Brain microvascular endothelial cell (primary cell): ENCODE measurements at regions not wholly inside any gene's neighbourhood (a gene's known extent, or its start where the extent isn't known, plus 50 kb on each side); places are given as distances from the start of the nearest gene placed in this dataset.

Experiments used
- DNase-seq: peaks from one replicate; pipeline ENCODE4 v3.0.0-alpha.2; 2020
- H3K27ac ChIP-seq: fragments of 250-450 bp; sonication (Bioruptor Pico); 2 replicates; pipeline ENCODE4 v1.5.1; 2020; ENCODE audit warnings: mild to moderate bottlenecking, moderate library complexity
- H3K27me3 ChIP-seq: fragments of 250-450 bp; sonication (Bioruptor Pico); replicated peaks from 2 replicates; pipeline ENCODE4 v1.5.1; 2020; ENCODE audit warnings: mild to moderate bottlenecking
- H3K36me3 ChIP-seq: fragments of 250-450 bp; sonication (Bioruptor Pico); replicated peaks from 2 replicates; pipeline ENCODE4 v1.5.1; 2020; ENCODE audit warnings: mild to moderate bottlenecking
- H3K4me3 ChIP-seq: 2 replicates; pipeline ENCODE4 v1.5.1; 2011; ENCODE audit warnings: low read depth, mild to moderate bottlenecking, control low read depth, low read length, moderate library complexity
- CTCF ChIP-seq: IDR thresholded peaks from 2 replicates; pipeline ENCODE4 v1.5.1; 2011; ENCODE audit warnings: low read depth, mild to moderate bottlenecking, moderate library complexity, low read length, control low read depth, inconsistent platforms; ENCODE audit errors: missing control alignments
- in situ Hi-C: cut with HindIII; loops from 2 replicates; pipeline ENCODE4 v1.10.0; 2017; ENCODE audit warnings: low sequenced_read_pairs, low pct_ligation_motif_present

- H3K4me3 ChIP-seq = no peak overlapping the region
- no peak for TF ChIP-seq CTCF
- H3K27me3 ChIP-seq = no peaks in the 10 kb centered on the region
- in situ Hi-C loops = no loop called here
- no peaks in the 10 kb centered on the region for H3K36me3 ChIP-seq
- DNase-seq = no peak
- no peak overlapping the region for H3K27ac ChIP-seq
Observed at GRCh38 chr5:118565335-118565971, 422.9 kb downstream of the DTWD2 start.

- no peaks in the 10 kb centered on the region for H3K36me3 ChIP-seq
- H3K27me3 ChIP-seq = no peaks in the 10 kb centered on the region
- in situ Hi-C loops = no loop called here
- H3K27ac ChIP-seq = no peak overlapping the region
- H3K4me3 ChIP-seq = no peak overlapping the region
- no peak for TF ChIP-seq CTCF
- no peak for DNase-seq
Observed at GRCh38 chr5:118561971-118562370, 426.4 kb downstream of the DTWD2 start.

- TF ChIP-seq CTCF = no peak
- H3K27ac ChIP-seq = no peak overlapping the region
- in situ Hi-C loops = no loop called here
- DNase-seq = no peak
- no peaks in the 10 kb centered on the region for H3K27me3 ChIP-seq
- no peak overlapping the region for H3K4me3 ChIP-seq
- H3K36me3 ChIP-seq = no peaks in the 10 kb centered on the region
Observed at GRCh38 chr5:118561235-118561634, 427.1 kb downstream of the DTWD2 start.

- TF ChIP-seq CTCF = no peak
- in situ Hi-C loops = no loop called here
- Histone ChIP-seq H3K4me3 (no peak overlapping the region), H3K27me3 (no peaks in the 10 kb centered on the region), H3K36me3 (no peaks in the 10 kb centered on the region), H3K27ac (no peak overlapping the region)
- no peak for DNase-seq
Observed at GRCh38 chr5:118558871-118559270, 429.5 kb downstream of the DTWD2 start.

- H3K4me3 ChIP-seq = no peak overlapping the region
- H3K27me3 ChIP-seq = no peaks in the 10 kb centered on the region
- in situ Hi-C loops = no loop called here
- no peak for TF ChIP-seq CTCF
- no peak overlapping the region for H3K27ac ChIP-seq
- no peak for DNase-seq
- no peaks in the 10 kb centered on the region for H3K36me3 ChIP-seq
Observed at GRCh38 chr5:118557251-118557661, 431.1 kb downstream of the DTWD2 start.

- no peak for TF ChIP-seq CTCF
- no peaks in the 10 kb centered on the region for H3K36me3 ChIP-seq
- H3K4me3 ChIP-seq = no peak overlapping the region
- H3K27ac ChIP-seq = no peak overlapping the region
- in situ Hi-C loops = no loop called here
- no peak for DNase-seq
- no peaks in the 10 kb centered on the region for H3K27me3 ChIP-seq
Observed at GRCh38 chr5:118556792-118557191, 431.6 kb downstream of the DTWD2 start.
